ENCODE measurements at regions not wholly inside any gene's neighbourhood (a gene's known extent, or its start where the extent isn't known, plus 50 kb on each side); places are given as distances from the start of the nearest gene placed in this dataset.

GRCh38 chrX:83108278-83108677 is 399.8 kb upstream of the POU3F4 start:
- TF ChIP-seq SIRT6 (IDR thresholded peaks at IDR 0.05; ENCODE audit: low read depth, low read length) (no peak), ARID3A (IDR thresholded peaks at IDR 0.05; ENCODE audit: borderline replicate concordance, low read depth, low read length) (no peak), CREM (IDR thresholded peaks at IDR 0.05; ENCODE audit: low read depth) (no peak), ESRRA (IDR thresholded peaks at IDR 0.05; ENCODE audit: borderline replicate concordance, low read depth) (no peak), ZNF589 (CRISPR knock-in tag; IDR thresholded peaks at IDR 0.05; ENCODE audit: low read depth) (no peak), TEAD1 (CRISPR knock-in tag; IDR thresholded peaks at IDR 0.05) (no peak)
- TF ChIP-seq, protein P1, sequence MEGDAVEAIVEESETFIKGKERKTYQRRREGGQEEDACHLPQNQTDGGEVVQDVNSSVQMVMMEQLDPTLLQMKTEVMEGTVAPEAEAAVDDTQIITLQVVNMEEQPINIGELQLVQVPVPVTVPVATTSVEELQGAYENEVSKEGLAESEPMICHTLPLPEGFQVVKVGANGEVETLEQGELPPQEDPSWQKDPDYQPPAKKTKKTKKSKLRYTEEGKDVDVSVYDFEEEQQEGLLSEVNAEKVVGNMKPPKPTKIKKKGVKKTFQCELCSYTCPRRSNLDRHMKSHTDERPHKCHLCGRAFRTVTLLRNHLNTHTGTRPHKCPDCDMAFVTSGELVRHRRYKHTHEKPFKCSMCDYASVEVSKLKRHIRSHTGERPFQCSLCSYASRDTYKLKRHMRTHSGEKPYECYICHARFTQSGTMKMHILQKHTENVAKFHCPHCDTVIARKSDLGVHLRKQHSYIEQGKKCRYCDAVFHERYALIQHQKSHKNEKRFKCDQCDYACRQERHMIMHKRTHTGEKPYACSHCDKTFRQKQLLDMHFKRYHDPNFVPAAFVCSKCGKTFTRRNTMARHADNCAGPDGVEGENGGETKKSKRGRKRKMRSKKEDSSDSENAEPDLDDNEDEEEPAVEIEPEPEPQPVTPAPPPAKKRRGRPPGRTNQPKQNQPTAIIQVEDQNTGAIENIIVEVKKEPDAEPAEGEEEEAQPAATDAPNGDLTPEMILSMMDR (IDR thresholded peaks at IDR 0.05 in 2 of 3, conservative IDR thresholded peaks at IDR 0.05 in 1 of 3; ENCODE audit: insufficient read depth in 2 of 3, low read depth in 1 of 3, low read length in 3 of 3): no peak

Measured in K562 (cell line).